Spinal cord (tissue), 9 donors: ENCODE measurements at regions not wholly inside any gene's neighbourhood (a gene's known extent, or its start where the extent isn't known, plus 50 kb on each side); places are given as distances from the start of the nearest gene placed in this dataset.
A peak's percentile ranks its signal among the peaks of the same experiment; 100 is the strongest.

Experiments
- DNase-seq, 6 donors: peaks; one replicate each; pipeline versions ENCODE4 v3.0.0 to v3.0.0-alpha.2; 2013 to 2015; ENCODE audit warnings: low spot score in 6 of 6, low read depth in 4 of 6
- H3K27ac ChIP-seq: one replicate; pipeline ENCODE4 v1.5.1; 2013; ENCODE audit warnings: low read depth, low read length, control low read depth
- H3K27me3 ChIP-seq: one replicate; pipeline ENCODE4 v1.6.1; 2013; ENCODE audit warnings: low read length; ENCODE audit not compliant: control insufficient read depth, insufficient read depth
- H3K36me3 ChIP-seq: one replicate; pipeline ENCODE4 v1.6.1; 2013; ENCODE audit warnings: low read length; ENCODE audit not compliant: control insufficient read depth, insufficient read depth
- H3K4me1 ChIP-seq: one replicate; pipeline ENCODE4 v1.6.1; 2013; ENCODE audit warnings: low read length; ENCODE audit not compliant: control insufficient read depth, insufficient read depth
- H3K4me3 ChIP-seq: one replicate; pipeline ENCODE4 v1.5.1; 2013; ENCODE audit warnings: low read depth, low read length, control low read depth
- H3K9me3 ChIP-seq: one replicate; pipeline ENCODE4 v1.6.1; 2013; ENCODE audit warnings: low read length; ENCODE audit not compliant: control insufficient read depth, insufficient read depth
- WGBS: methylation state at CpG from one replicate; pipeline ENCODE4 v1.1.5; 2013; ENCODE audit warnings: missing lambda C conversion rate; ENCODE audit not compliant: insufficient coverage; 5-methylcytosine and 5-hydroxymethylcytosine counted together
- donor health status: healthy.

GRCh38 chr4:123259676-123260646, 136.6 kb upstream of the SPRY1 start:
- no peaks in the 10 kb centered on the region for H3K36me3 ChIP-seq
- H3K4me1 ChIP-seq = no peaks in the 10 kb centered on the region
- H3K27ac ChIP-seq = no peak overlapping the region
- H3K27me3 ChIP-seq = no peaks in the 10 kb centered on the region
- no peak overlapping the region for H3K4me3 ChIP-seq
- WGBS = no CpG with 5 or more reads among the region's 2 CpGs
- no peaks in the 10 kb centered on the region for H3K9me3 ChIP-seq
- peak in 3 of 6 donors; percentile 9 to 67 (median 17) for DNase-seq

GRCh38 chr4:123260653-123261052, 135.9 kb upstream of the SPRY1 start:
- no peak overlapping the region for H3K27ac ChIP-seq
- no peaks in the 10 kb centered on the region for H3K27me3 ChIP-seq
- no peaks in the 10 kb centered on the region for H3K4me1 ChIP-seq
- no peak overlapping the region for H3K4me3 ChIP-seq
- no peak for DNase-seq
- no peaks in the 10 kb centered on the region for H3K36me3 ChIP-seq
- H3K9me3 ChIP-seq = no peaks in the 10 kb centered on the region
- WGBS = 8% methylated on average over 1 of the region's 5 CpGs

- Histone ChIP-seq H3K27me3 (no peaks in the 10 kb centered on the region), H3K4me1 (no peaks in the 10 kb centered on the region), H3K9me3 (no peaks in the 10 kb centered on the region), H3K27ac (no peak overlapping the region), H3K36me3 (no peaks in the 10 kb centered on the region), H3K4me3 (no peak overlapping the region)
- 100% methylated on average over 1 of the region's 3 CpGs for WGBS
- DNase-seq = no peak
Observed at GRCh38 chr4:123262080-123262479, 134.5 kb upstream of the SPRY1 start.

GRCh38 chr4:123265443-123265842, 131.2 kb upstream of the SPRY1 start:
- DNase-seq = no peak
- Histone ChIP-seq H3K27ac (no peak overlapping the region), H3K4me3 (no peak overlapping the region), H3K9me3 (no peaks in the 10 kb centered on the region), H3K27me3 (no peaks in the 10 kb centered on the region), H3K36me3 (no peaks in the 10 kb centered on the region), H3K4me1 (no peaks in the 10 kb centered on the region)
- no CpG with 5 or more reads among the region's 1 CpG for WGBS

- H3K27ac ChIP-seq = no peak overlapping the region
- no peak for DNase-seq
- H3K27me3 ChIP-seq = no peaks in the 10 kb centered on the region
- no peaks in the 10 kb centered on the region for H3K9me3 ChIP-seq
- no peaks in the 10 kb centered on the region for H3K4me1 ChIP-seq
- H3K4me3 ChIP-seq = no peak overlapping the region
- no peaks in the 10 kb centered on the region for H3K36me3 ChIP-seq
Observed at GRCh38 chr4:123266221-123266620, 130.4 kb upstream of the SPRY1 start.

GRCh38 chr4:123278755-123279154, 117.8 kb upstream of the SPRY1 start:
- Histone ChIP-seq H3K27ac (no peak overlapping the region), H3K4me1 (no peaks in the 10 kb centered on the region), H3K36me3 (no peaks in the 10 kb centered on the region), H3K27me3 (no peaks in the 10 kb centered on the region), H3K4me3 (no peak overlapping the region), H3K9me3 (no peaks in the 10 kb centered on the region)
- WGBS = no CpG with 5 or more reads among the region's 3 CpGs
- no peak for DNase-seq

- H3K27me3 ChIP-seq = no peaks in the 10 kb centered on the region
- WGBS = 100% methylated on average over 3 of the region's 3 CpGs
- H3K4me3 ChIP-seq = no peak overlapping the region
- no peak for DNase-seq
- no peaks in the 10 kb centered on the region for H3K9me3 ChIP-seq
- no peak overlapping the region for H3K27ac ChIP-seq
- no peaks in the 10 kb centered on the region for H3K36me3 ChIP-seq
- no peaks in the 10 kb centered on the region for H3K4me1 ChIP-seq
Observed at GRCh38 chr4:123283371-123283895, 113.2 kb upstream of the SPRY1 start.

- H3K27me3 ChIP-seq = no peaks in the 10 kb centered on the region
- H3K27ac ChIP-seq = no peak overlapping the region
- H3K4me3 ChIP-seq = no peak overlapping the region
- peak in 1 of 6 donors; percentile 36 for DNase-seq
- H3K4me1 ChIP-seq = no peaks in the 10 kb centered on the region
- no CpG with 5 or more reads among the region's 2 CpGs for WGBS
- H3K36me3 ChIP-seq = no peaks in the 10 kb centered on the region
- peaks cover 1% of the 10 kb centered on the region for H3K9me3 ChIP-seq
Observed at GRCh38 chr4:123284168-123284567, 112.4 kb upstream of the SPRY1 start.

GRCh38 chr4:123286903-123287466, 109.6 kb upstream of the SPRY1 start:
- no peak overlapping the region for H3K4me3 ChIP-seq
- no peak overlapping the region for H3K27ac ChIP-seq
- H3K27me3 ChIP-seq = no peaks in the 10 kb centered on the region
- DNase-seq = no peak
- no peaks in the 10 kb centered on the region for H3K36me3 ChIP-seq
- peaks cover 9% of the 10 kb centered on the region for H3K9me3 ChIP-seq
- no peaks in the 10 kb centered on the region for H3K4me1 ChIP-seq
- WGBS = no CpG with 5 or more reads among the region's 2 CpGs
